ENCODE measurements at regions not wholly inside any gene's neighbourhood (a gene's known extent, or its start where the extent isn't known, plus 50 kb on each side); places are given as distances from the start of the nearest gene placed in this dataset.
"Not testable (repeated sequence)": the region's sequence is repeated elsewhere in the genome, so short reads cannot be mapped to it uniquely, and the experiment has no call there.

DNA sequence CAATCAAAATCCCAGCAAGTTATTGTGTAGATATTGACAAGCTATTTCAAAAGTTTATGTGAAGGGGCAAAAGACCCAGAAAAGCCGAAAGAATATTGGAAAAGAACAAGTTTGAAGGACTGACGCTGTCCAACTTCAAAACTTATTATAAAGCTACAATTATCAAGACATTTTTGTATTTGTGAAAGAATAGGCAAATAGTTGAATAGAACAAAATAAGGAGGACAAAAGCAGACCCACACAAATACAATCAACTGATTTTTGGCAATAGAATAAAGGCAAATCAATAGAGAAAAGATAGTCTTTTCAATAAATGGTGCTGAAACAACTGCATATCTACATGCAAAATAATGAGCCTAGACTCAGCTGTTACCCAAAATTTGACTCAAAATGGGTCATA is 807.7 kb upstream of the CDH6 start:
- TF ChIP-seq, protein P1, sequence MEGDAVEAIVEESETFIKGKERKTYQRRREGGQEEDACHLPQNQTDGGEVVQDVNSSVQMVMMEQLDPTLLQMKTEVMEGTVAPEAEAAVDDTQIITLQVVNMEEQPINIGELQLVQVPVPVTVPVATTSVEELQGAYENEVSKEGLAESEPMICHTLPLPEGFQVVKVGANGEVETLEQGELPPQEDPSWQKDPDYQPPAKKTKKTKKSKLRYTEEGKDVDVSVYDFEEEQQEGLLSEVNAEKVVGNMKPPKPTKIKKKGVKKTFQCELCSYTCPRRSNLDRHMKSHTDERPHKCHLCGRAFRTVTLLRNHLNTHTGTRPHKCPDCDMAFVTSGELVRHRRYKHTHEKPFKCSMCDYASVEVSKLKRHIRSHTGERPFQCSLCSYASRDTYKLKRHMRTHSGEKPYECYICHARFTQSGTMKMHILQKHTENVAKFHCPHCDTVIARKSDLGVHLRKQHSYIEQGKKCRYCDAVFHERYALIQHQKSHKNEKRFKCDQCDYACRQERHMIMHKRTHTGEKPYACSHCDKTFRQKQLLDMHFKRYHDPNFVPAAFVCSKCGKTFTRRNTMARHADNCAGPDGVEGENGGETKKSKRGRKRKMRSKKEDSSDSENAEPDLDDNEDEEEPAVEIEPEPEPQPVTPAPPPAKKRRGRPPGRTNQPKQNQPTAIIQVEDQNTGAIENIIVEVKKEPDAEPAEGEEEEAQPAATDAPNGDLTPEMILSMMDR (IDR thresholded peaks at IDR 0.05): no peak
- DNase-seq (ENCODE audit: low spot score) (no peak), ATAC-seq (ENCODE audit: insufficient number of reproducible peaks, low FRiP score, low read depth) (no peak)
- Histone ChIP-seq H3K27ac (no peak overlapping the region), H3K36me3 (no peaks in the 10 kb centered on the region), H3K4me3 (no peak overlapping the region), H3K9me3 (no peaks in the 10 kb centered on the region), H3K4me1 (ENCODE audit: control insufficient read depth in 1 of 2, low read depth in 2 of 2) (no peaks in the 10 kb centered on the region), H3K27me3 (replicated peaks; ENCODE audit: insufficient read depth) (no peaks in the 10 kb centered on the region)

DNA sequence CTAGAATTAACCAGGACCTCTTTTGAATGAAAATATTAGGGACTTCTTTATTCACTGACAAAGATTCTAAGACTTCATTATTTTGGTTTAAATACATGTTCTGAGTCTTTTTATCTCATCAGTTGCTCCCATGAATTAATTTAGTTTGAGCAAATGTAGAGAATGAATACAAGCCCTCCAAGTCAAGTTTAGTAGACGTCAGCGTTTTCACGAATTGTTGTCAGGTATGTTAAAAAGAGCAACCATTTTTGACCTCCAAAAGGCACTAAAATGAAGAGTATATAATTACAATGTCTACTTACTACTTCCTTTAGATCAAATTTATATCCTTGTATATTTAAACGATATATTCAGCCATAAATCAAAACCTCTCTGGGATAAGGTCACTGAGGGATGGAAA is 809.3 kb upstream of the CDH6 start:
- no peak for ATAC-seq (ENCODE audit: insufficient number of reproducible peaks, low FRiP score, low read depth)
- no peak overlapping the region for H3K4me3 ChIP-seq
- H3K27ac ChIP-seq: no peak overlapping the region
- H3K36me3 ChIP-seq: no peaks in the 10 kb centered on the region
- TF ChIP-seq, protein P1 (IDR thresholded peaks at IDR 0.05): no peak
- H3K27me3 ChIP-seq (replicated peaks; ENCODE audit: insufficient read depth): no peaks in the 10 kb centered on the region
- DNase-seq (ENCODE audit: low spot score): no peak
- H3K4me1 ChIP-seq (ENCODE audit: control insufficient read depth in 1 of 2, low read depth in 2 of 2): no peaks in the 10 kb centered on the region
- no peaks in the 10 kb centered on the region for H3K9me3 ChIP-seq

DNA sequence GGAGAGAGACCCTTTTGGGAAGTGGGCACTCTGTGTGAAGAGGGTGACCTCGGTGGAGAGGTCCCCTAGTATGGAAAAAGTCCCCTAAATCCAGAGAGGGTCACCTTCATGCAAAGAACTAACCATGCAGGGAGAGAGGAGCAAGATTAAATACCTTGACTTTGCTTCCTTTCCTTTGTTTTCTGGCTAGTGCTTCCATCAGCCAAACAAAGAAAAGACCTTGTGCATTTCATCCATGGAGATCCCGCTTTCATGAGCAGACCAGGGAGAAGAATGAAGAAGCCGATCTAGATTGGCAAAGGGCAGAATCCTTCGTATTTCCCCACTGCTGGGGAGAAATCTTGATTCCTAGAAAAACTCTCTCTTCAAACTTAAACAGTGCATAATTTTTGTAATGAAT is 813.3 kb upstream of the CDH6 start:
- Histone ChIP-seq H3K9me3 (no peaks in the 10 kb centered on the region), H3K27me3 (replicated peaks; ENCODE audit: insufficient read depth) (no peaks in the 10 kb centered on the region), H3K4me3 (no peak overlapping the region), H3K27ac (no peak overlapping the region), H3K4me1 (ENCODE audit: control insufficient read depth in 1 of 2, low read depth in 2 of 2) (no peaks in the 10 kb centered on the region), H3K36me3 (no peaks in the 10 kb centered on the region)
- DNase-seq (ENCODE audit: low spot score) (no peak), ATAC-seq (ENCODE audit: insufficient number of reproducible peaks, low FRiP score, low read depth) (no peak)
- TF ChIP-seq, protein P1 (IDR thresholded peaks at IDR 0.05): no peak

- Histone ChIP-seq H3K27me3 (replicated peaks; ENCODE audit: insufficient read depth) (no peaks in the 10 kb centered on the region), H3K36me3 (no peaks in the 10 kb centered on the region)
- DNase-seq (ENCODE audit: low spot score): no peak
These were observed 816.6 kb upstream of the CDH6 start for GRCh38 chr5:30376848-30377247.

DNA sequence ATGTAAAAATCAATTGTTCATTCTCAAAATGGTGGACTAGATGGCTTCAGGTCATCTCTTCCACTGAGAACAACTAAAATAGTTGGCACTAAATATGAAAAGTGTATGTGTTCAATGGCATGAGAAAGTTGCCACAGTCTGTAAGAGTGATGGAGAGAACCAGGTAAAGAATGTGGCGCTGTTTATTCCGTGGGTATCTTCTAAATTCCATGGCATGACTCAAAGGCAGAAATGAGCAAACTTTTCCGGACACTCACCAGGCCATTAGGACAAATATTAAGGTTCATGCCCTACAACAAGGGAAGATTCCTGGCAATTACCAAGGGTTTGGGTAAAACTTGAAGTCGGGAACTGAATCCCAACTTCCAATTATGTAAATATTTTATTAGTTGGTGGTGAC is 825.4 kb upstream of the CDH6 start:
- Histone ChIP-seq H3K36me3 (no peaks in the 10 kb centered on the region), H3K4me3 (no peak overlapping the region), H3K27me3 (replicated peaks; ENCODE audit: insufficient read depth) (no peaks in the 10 kb centered on the region), H3K4me1 (ENCODE audit: control insufficient read depth in 1 of 2, low read depth in 2 of 2) (no peaks in the 10 kb centered on the region), H3K27ac (no peak overlapping the region), H3K9me3 (peaks cover 3% of the 10 kb centered on the region)
- DNase-seq (ENCODE audit: low spot score) (no peak), ATAC-seq (ENCODE audit: insufficient number of reproducible peaks, low FRiP score, low read depth) (no peak)
- TF ChIP-seq, protein P1 (IDR thresholded peaks at IDR 0.05): no peak

More at GRCh38 chr5:30376848-30377247, 816.6 kb upstream of the CDH6 start:
- Histone ChIP-seq H3K27ac (no peak overlapping the region), H3K4me1 (ENCODE audit: control insufficient read depth in 1 of 2, low read depth in 2 of 2) (no peaks in the 10 kb centered on the region), H3K4me3 (no peak overlapping the region), H3K9me3 (no peaks in the 10 kb centered on the region)
- TF ChIP-seq, protein P1 (IDR thresholded peaks at IDR 0.05): no peak
- ATAC-seq (ENCODE audit: insufficient number of reproducible peaks, low FRiP score, low read depth): no peak

DNA sequence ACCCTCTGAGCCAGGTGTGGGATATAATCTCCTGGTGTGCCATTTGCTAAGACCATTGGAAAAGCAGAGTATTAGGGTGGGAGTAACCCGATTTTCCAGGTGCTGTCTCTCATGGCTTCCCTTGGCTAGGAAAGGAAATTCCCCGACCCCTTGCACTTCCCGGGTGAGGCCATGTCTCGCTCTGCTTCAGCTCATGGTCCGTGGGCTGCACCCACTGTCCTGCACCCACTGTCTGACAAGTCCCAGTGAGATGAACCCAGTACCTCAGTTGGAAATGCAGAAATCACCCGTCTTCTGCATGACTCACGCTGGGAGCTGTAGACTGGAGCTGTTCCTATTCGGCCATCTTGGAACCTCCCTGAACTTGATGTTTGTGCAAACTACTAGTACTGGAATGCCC is 828.5 kb upstream of the CDH6 start:
- ATAC-seq (ENCODE audit: insufficient number of reproducible peaks, low FRiP score, low read depth); DNase-seq (ENCODE audit: low spot score): not testable (repeated sequence)

More for the DNA sequence above, 828.5 kb upstream of the CDH6 start:
- H3K9me3 ChIP-seq; H3K4me3 ChIP-seq; H3K27ac ChIP-seq; H3K27me3 ChIP-seq (replicated peaks; ENCODE audit: insufficient read depth); H3K4me1 ChIP-seq (ENCODE audit: control insufficient read depth in 1 of 2, low read depth in 2 of 2); H3K36me3 ChIP-seq: not testable (repeated sequence)
